ENCODE measurements at regions not wholly inside any gene's neighbourhood (a gene's known extent, or its start where the extent isn't known, plus 50 kb on each side); places are given as distances from the start of the nearest gene placed in this dataset.

GRCh38 chr18:53785811-53786210 lies 438.7 kb downstream of the MBD2 start:
- Histone ChIP-seq H3K9me3 (no peaks in the 10 kb centered on the region), H3K4me1 (no peaks in the 10 kb centered on the region), H3K4me3 (ENCODE audit: low read depth, low read length) (no peak overlapping the region), H3K36me3 (no peaks in the 10 kb centered on the region), H3K27me3 (no peaks in the 10 kb centered on the region)
- DNase-seq: no peak
- TF ChIP-seq CTCF (IDR thresholded peaks at IDR 0.05; ENCODE audit: low read depth, low read length): no peak

- Histone ChIP-seq H3K4me1 (no peaks in the 10 kb centered on the region), H3K4me3 (ENCODE audit: low read depth, low read length) (no peak overlapping the region), H3K27me3 (no peaks in the 10 kb centered on the region), H3K36me3 (no peaks in the 10 kb centered on the region), H3K9me3 (no peaks in the 10 kb centered on the region)
- DNase-seq: no peak
- TF ChIP-seq CTCF (IDR thresholded peaks at IDR 0.05; ENCODE audit: low read depth, low read length): no peak
These were observed 440.2 kb downstream of the MBD2 start for GRCh38 chr18:53784253-53784652.

GRCh38 chr18:53780666-53781065 lies 443.8 kb downstream of the MBD2 start:
- no peak for DNase-seq

GRCh38 chr18:53772293-53772692 lies 452.2 kb downstream of the MBD2 start:
- no peaks in the 10 kb centered on the region for H3K9me3 ChIP-seq
- H3K36me3 ChIP-seq: no peaks in the 10 kb centered on the region
- DNase-seq: no peak
- no peaks in the 10 kb centered on the region for H3K4me1 ChIP-seq
- no peaks in the 10 kb centered on the region for H3K27me3 ChIP-seq
- H3K4me3 ChIP-seq (ENCODE audit: low read depth, low read length): no peak overlapping the region
- TF ChIP-seq CTCF (IDR thresholded peaks at IDR 0.05; ENCODE audit: low read depth, low read length): no peak

More at GRCh38 chr18:53780666-53781065, 443.8 kb downstream of the MBD2 start:
- no peak for TF ChIP-seq CTCF (IDR thresholded peaks at IDR 0.05; ENCODE audit: low read depth, low read length)
- Histone ChIP-seq H3K27me3 (no peaks in the 10 kb centered on the region), H3K4me3 (ENCODE audit: low read depth, low read length) (no peak overlapping the region), H3K4me1 (no peaks in the 10 kb centered on the region), H3K36me3 (no peaks in the 10 kb centered on the region), H3K9me3 (no peaks in the 10 kb centered on the region)

- TF ChIP-seq CTCF (IDR thresholded peaks at IDR 0.05; ENCODE audit: low read depth, low read length): no peak
- H3K4me1 ChIP-seq: no peaks in the 10 kb centered on the region
- H3K4me3 ChIP-seq (ENCODE audit: low read depth, low read length): no peak overlapping the region
- no peaks in the 10 kb centered on the region for H3K9me3 ChIP-seq
- no peaks in the 10 kb centered on the region for H3K36me3 ChIP-seq
- no peaks in the 10 kb centered on the region for H3K27me3 ChIP-seq
- no peak for DNase-seq
These were observed 452.8 kb downstream of the MBD2 start for GRCh38 chr18:53771664-53772063.

GRCh38 chr18:53765211-53765610 lies 459.3 kb downstream of the MBD2 start:
- Histone ChIP-seq H3K9me3 (no peaks in the 10 kb centered on the region), H3K4me3 (ENCODE audit: low read depth, low read length) (no peak overlapping the region), H3K36me3 (no peaks in the 10 kb centered on the region), H3K27me3 (no peaks in the 10 kb centered on the region), H3K4me1 (no peaks in the 10 kb centered on the region)
- TF ChIP-seq CTCF (IDR thresholded peaks at IDR 0.05; ENCODE audit: low read depth, low read length): no peak
- DNase-seq: no peak

Data from BE2C (cell line).